ENCODE measurements at regions not wholly inside any gene's neighbourhood (a gene's known extent, or its start where the extent isn't known, plus 50 kb on each side); places are given as distances from the start of the nearest gene placed in this dataset.

- TF ChIP-seq, protein P1, sequence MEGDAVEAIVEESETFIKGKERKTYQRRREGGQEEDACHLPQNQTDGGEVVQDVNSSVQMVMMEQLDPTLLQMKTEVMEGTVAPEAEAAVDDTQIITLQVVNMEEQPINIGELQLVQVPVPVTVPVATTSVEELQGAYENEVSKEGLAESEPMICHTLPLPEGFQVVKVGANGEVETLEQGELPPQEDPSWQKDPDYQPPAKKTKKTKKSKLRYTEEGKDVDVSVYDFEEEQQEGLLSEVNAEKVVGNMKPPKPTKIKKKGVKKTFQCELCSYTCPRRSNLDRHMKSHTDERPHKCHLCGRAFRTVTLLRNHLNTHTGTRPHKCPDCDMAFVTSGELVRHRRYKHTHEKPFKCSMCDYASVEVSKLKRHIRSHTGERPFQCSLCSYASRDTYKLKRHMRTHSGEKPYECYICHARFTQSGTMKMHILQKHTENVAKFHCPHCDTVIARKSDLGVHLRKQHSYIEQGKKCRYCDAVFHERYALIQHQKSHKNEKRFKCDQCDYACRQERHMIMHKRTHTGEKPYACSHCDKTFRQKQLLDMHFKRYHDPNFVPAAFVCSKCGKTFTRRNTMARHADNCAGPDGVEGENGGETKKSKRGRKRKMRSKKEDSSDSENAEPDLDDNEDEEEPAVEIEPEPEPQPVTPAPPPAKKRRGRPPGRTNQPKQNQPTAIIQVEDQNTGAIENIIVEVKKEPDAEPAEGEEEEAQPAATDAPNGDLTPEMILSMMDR (IDR thresholded peaks at IDR 0.05): no peak
- TF ChIP-seq POLR2A (IDR thresholded peaks at IDR 0.05) (no peak), POLR2AphosphoS5 (IDR thresholded peaks at IDR 0.05) (no peak)
Measured at GRCh38 chr4:89509708-89510281, 202.2 kb upstream of the GPRIN3 start.

Measured in prostate gland (tissue), 2 donors.